ENCODE measurements at regions not wholly inside any gene's neighbourhood (a gene's known extent, or its start where the extent isn't known, plus 50 kb on each side); places are given as distances from the start of the nearest gene placed in this dataset.

DNA sequence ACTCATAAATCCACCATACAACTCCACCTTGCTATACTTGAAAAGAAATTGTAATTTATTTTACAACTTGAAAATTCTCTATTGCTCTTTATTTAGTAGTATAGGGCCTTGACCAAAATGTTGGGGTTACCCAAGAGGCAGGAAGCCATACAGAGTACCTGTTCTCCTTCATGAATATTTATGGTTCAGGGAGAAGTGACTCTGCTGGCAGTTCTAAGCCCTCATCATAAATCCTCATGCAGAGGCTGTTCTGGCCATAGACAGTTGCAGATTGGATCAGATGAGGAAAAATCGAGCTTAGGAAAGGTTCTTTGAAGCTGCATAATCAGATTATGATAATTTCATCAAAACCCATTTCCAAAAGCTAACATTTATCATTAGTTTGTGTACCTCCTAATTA, 449.4 kb upstream of the TENM4 start:
- TF ChIP-seq CTCF (IDR thresholded peaks at IDR 0.05) = no peak

- TF ChIP-seq CTCF (IDR thresholded peaks at IDR 0.05) = no peak
These were observed 424.1 kb upstream of the TENM4 start for GRCh38 chr11:79864882-79865281.

DNA sequence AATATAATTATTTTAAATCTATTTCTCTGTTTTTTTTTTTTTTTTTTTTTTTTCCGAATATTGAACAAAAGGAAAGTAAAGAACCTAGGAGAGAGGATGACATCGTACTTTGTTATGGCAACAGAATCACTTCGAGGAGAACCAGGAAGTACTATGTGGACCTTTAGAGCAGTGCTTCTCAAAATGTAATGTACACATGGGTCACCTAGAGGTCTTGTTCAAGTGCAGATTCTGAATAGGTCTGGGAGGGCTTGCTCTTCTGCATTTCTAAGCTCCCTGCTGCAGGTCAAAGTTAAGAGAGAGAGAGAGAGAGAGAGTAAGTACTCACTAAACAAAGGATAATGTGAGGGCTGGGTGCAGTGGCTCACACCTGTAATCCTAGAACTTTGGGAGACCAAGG, 419.5 kb upstream of the TENM4 start:
- no peak for TF ChIP-seq CTCF (IDR thresholded peaks at IDR 0.05)

- TF ChIP-seq CTCF (IDR thresholded peaks at IDR 0.05) = no peak
These were observed 416.8 kb upstream of the TENM4 start for GRCh38 chr11:79857377-79858214.

DNA sequence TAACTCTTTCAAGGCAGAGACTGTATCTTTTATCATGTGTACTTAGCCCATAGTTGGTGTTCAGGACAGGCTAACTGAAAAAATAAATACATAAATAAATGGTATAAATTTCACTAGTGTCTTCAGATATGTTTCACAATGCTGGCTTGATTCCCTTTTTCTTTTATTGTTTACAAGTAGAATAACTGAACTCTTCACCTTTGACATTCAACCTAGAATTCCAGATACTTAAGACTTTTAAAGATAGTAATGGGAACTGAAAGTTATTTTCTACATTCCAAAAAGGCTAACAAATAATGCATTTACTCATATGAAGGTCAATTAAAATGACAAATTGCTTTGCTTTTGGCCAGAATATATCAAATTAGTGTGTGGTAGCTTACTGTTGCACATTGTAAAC, 411.3 kb upstream of the TENM4 start:
- TF ChIP-seq CTCF (IDR thresholded peaks at IDR 0.05) = no peak

GRCh38 chr11:79845002-79845709, 404.3 kb upstream of the TENM4 start:
- TF ChIP-seq CTCF (IDR thresholded peaks at IDR 0.05) = no peak

DNA sequence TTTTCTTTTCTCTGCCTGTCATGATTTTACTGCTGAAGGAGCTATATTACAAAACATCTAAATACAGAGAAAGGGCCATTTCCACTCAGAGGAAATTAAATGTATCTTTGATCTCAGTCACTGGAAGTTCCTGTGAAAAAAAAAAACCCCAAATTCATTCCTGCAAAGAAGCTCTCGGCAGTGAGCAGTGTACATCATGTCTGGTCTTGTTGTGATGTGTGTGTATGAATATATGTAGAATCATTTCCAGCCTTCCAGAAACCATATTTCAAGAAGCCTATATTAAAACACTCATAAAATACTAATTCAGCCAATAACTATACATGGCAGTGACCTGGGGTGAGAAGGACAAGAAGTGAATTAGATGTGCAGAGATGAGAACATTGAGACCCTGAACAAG, 393.2 kb upstream of the TENM4 start:
- TF ChIP-seq CTCF (IDR thresholded peaks at IDR 0.05) = no peak
